ENCODE measurements at regions not wholly inside any gene's neighbourhood (a gene's known extent, or its start where the extent isn't known, plus 50 kb on each side); places are given as distances from the start of the nearest gene placed in this dataset.

GRCh38 chr3:13174803-13175135 is 101.5 kb upstream of the IQSEC1 start:
- Histone ChIP-seq H4K20me1 (replicated peaks; ENCODE audit: insufficient read depth) (no peaks in the 10 kb centered on the region), H3F3A (replicated peaks; ENCODE audit: low read depth) (0 out of 2 replicates have a peak, but pooled peaks cover 5% of the 10 kb centered on the region), H3K27me3 (ENCODE audit: insufficient read depth) (no peaks in the 10 kb centered on the region), H3K9me2 (ENCODE audit: insufficient read depth) (no peaks in the 10 kb centered on the region), H2AFZ (no peak overlapping the region), H3K79me2 (replicated peaks; ENCODE audit: insufficient read depth) (no peaks in the 10 kb centered on the region), H3K4me1 (ENCODE audit: insufficient read depth) (peaks cover 9% of the 10 kb centered on the region), H3K27ac (ENCODE audit: low read depth) (no peak overlapping the region), H3K4me2 (no peak overlapping the region), H3K4me3 (no peak overlapping the region), H3K36me3 (ENCODE audit: insufficient read depth) (no peaks in the 10 kb centered on the region; the same call in 1 of the 2 replicates)
- Mint-ChIP-seq H3K4me1 (peaks cover 8% of the 10 kb centered on the region), H3K27me3 (ENCODE audit: insufficient read depth, low read depth, poor library complexity) (peaks cover 8% of the 10 kb centered on the region), H3K36me3 (ENCODE audit: low read depth) (peaks cover 20% of the 10 kb centered on the region), H3K27ac (no peak overlapping the region), H3K4me3 (no peak overlapping the region), H3K9me3 (peaks cover 29% of the 10 kb centered on the region)
- ATAC-seq (no peak), DNase-seq (ENCODE audit: low spot score) (no peak)
- TF ChIP-seq CTCF (conservative IDR thresholded peaks at IDR 0.05; ENCODE audit: low read depth in 2 of 2) (no peak), JUNB (IDR thresholded peaks at IDR 0.05; ENCODE audit: unreplicated experiment) (no peak), ZNF462 (CRISPR knock-in tag; IDR thresholded peaks at IDR 0.05) (no peak), ZNF331 (CRISPR knock-in tag; IDR thresholded peaks at IDR 0.05; ENCODE audit: low read depth) (no peak), ZNF114 (CRISPR knock-in tag; IDR thresholded peaks at IDR 0.05) (no peak), REST (IDR thresholded peaks at IDR 0.05; ENCODE audit: unreplicated experiment) (no peak), CREB1 (CRISPR knock-in tag; IDR thresholded peaks at IDR 0.05; ENCODE audit: low read depth) (no peak), NANOG (IDR thresholded peaks at IDR 0.05; ENCODE audit: borderline replicate concordance) (no peak), STAT1 (IDR thresholded peaks at IDR 0.05; ENCODE audit: unreplicated experiment) (no peak), EZH2 (IDR thresholded peaks at IDR 0.05; ENCODE audit: low read depth, unreplicated experiment) (no peak), EZH2phosphoT487 (IDR thresholded peaks at IDR 0.05; ENCODE audit: unreplicated experiment) (no peak), POLR2AphosphoS5 (IDR thresholded peaks at IDR 0.05; ENCODE audit: low read depth) (no peak)
- TF ChIP-seq, protein P1, sequence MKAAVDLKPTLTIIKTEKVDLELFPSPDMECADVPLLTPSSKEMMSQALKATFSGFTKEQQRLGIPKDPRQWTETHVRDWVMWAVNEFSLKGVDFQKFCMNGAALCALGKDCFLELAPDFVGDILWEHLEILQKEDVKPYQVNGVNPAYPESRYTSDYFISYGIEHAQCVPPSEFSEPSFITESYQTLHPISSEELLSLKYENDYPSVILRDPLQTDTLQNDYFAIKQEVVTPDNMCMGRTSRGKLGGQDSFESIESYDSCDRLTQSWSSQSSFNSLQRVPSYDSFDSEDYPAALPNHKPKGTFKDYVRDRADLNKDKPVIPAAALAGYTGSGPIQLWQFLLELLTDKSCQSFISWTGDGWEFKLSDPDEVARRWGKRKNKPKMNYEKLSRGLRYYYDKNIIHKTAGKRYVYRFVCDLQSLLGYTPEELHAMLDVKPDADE (IDR thresholded peaks at IDR 0.05) = no peak
